ENCODE measurements at regions not wholly inside any gene's neighbourhood (a gene's known extent, or its start where the extent isn't known, plus 50 kb on each side); places are given as distances from the start of the nearest gene placed in this dataset.

GRCh38 chr6:165110860-165111259 lies 198.5 kb downstream of the C6orf118 start:
- ATAC-seq (ENCODE audit: low FRiP score) (no peak), DNase-seq (ENCODE audit: low spot score) (no peak)
- TF ChIP-seq CTCF (IDR thresholded peaks at IDR 0.05) = no peak

- DNase-seq (ENCODE audit: low spot score) (no peak), ATAC-seq (ENCODE audit: low FRiP score) (no peak)
- no peak for TF ChIP-seq CTCF (IDR thresholded peaks at IDR 0.05)
Measured at GRCh38 chr6:165109011-165109410, 200.4 kb downstream of the C6orf118 start.

- DNase-seq (ENCODE audit: low spot score) = no peak
- no peak for ATAC-seq (ENCODE audit: low FRiP score)
- no peak for TF ChIP-seq CTCF (IDR thresholded peaks at IDR 0.05)
Measured at GRCh38 chr6:165106261-165106660, 203.1 kb downstream of the C6orf118 start.

- ATAC-seq (ENCODE audit: low FRiP score) = no peak
- TF ChIP-seq CTCF (IDR thresholded peaks at IDR 0.05) = no peak
Measured at GRCh38 chr6:165098165-165098564, 211.2 kb downstream of the C6orf118 start.

GRCh38 chr6:165096868-165097267 lies 212.5 kb downstream of the C6orf118 start:
- ATAC-seq (ENCODE audit: low FRiP score) (no peak), DNase-seq (ENCODE audit: low spot score) (no peak)
- no peak for TF ChIP-seq CTCF (IDR thresholded peaks at IDR 0.05)

More at GRCh38 chr6:165098165-165098564, 211.2 kb downstream of the C6orf118 start:
- DNase-seq (ENCODE audit: low spot score) = no peak

GRCh38 chr6:165096209-165096608 lies 213.2 kb downstream of the C6orf118 start:
- ATAC-seq (ENCODE audit: low FRiP score) = no peak
- DNase-seq (ENCODE audit: low spot score) = no peak
- no peak for TF ChIP-seq CTCF (IDR thresholded peaks at IDR 0.05)

- TF ChIP-seq CTCF (IDR thresholded peaks at IDR 0.05) = no peak
- ATAC-seq (ENCODE audit: low FRiP score) = no peak
- no peak for DNase-seq (ENCODE audit: low spot score)
Measured at GRCh38 chr6:165092881-165093595, 216.4 kb downstream of the C6orf118 start.
